CD4-positive, alpha-beta T cell (primary cell): ENCODE measurements at regions not wholly inside any gene's neighbourhood (a gene's known extent, or its start where the extent isn't known, plus 50 kb on each side); places are given as distances from the start of the nearest gene placed in this dataset.

ENCODE experiments used
- ATAC-seq: fragments of 200-7000 bp; cut with Tn5 transposase; one replicate; pipeline ENCODE4 v1.10.0; 2022; ENCODE audit warnings: mild to moderate bottlenecking; ENCODE audit not compliant: poor library complexity
- CTCF ChIA-PET: fragments of 350-600 bp; sonication (Branson Sonifier 250); formaldehyde crosslinking; loops from one replicate; lab custom pipeline; 2021; ENCODE audit warnings: antibody characterized with exemption, inconsistent platforms; lab: Charles Lee
- POLR2A ChIA-PET: fragments of 350-600 bp; sonication (Branson Sonifier 250); formaldehyde crosslinking; loops from one replicate; lab custom pipeline; 2021; ENCODE audit warnings: antibody characterized with exemption, inconsistent platforms; lab: Charles Lee
- DNase-seq, 14 experiments: peaks; one replicate each; pipeline ENCODE4 v3.0.0-alpha.2; 2013 to 2020; ENCODE audit warnings: mixed read lengths in 2 of 14
- H3K27ac ChIP-seq, 2 donors: one replicate each; pipeline versions ENCODE4 v1.5.1 to v1.7.0; 2013; ENCODE audit warnings: low read length in 2 of 2, low read depth in 1 of 2, mild to moderate bottlenecking in 1 of 2
- H3K27me3 ChIP-seq, 2 experiments: 1 replicate in 1 of 2; 2 replicates in 1 of 2; pipeline versions ENCODE4 v1.6.1 to v1.7.0; 2013; ENCODE audit warnings: low read length in 2 of 2, control low read depth in 1 of 2, mild to moderate bottlenecking in 1 of 2, moderate library complexity in 1 of 2; ENCODE audit not compliant: insufficient read depth in 2 of 2, control insufficient read depth in 1 of 2
- H3K36me3 ChIP-seq: one replicate; pipeline ENCODE4 v1.6.1; 2013; ENCODE audit warnings: low read length, control low read depth; ENCODE audit not compliant: insufficient read depth
- H3K4me1 ChIP-seq: one replicate; pipeline ENCODE4 v1.6.1; 2013; ENCODE audit warnings: low read length, control low read depth; ENCODE audit not compliant: insufficient read depth
- H3K4me3 ChIP-seq: one replicate; pipeline ENCODE4 v1.5.1; 2013; ENCODE audit warnings: mild to moderate bottlenecking, low read length, moderate library complexity
- H3K9me3 ChIP-seq, 2 experiments: 1 replicate in 1 of 2; 2 replicates in 1 of 2; pipeline versions ENCODE4 v1.6.1 to v1.7.0; 2013; ENCODE audit warnings: low read length in 2 of 2, mild to moderate bottlenecking in 2 of 2, control low read depth in 1 of 2, moderate library complexity in 1 of 2; ENCODE audit not compliant: control insufficient read depth in 1 of 2, insufficient read depth in 1 of 2
- H3K27ac Mint-ChIP-seq: one replicate; pipeline ENCODE4 v1.8.0; 2020; ENCODE audit warnings: mixed read lengths
- H3K27me3 Mint-ChIP-seq: one replicate; pipeline ENCODE4 v1.8.0; 2021; ENCODE audit warnings: mixed read lengths
- H3K36me3 Mint-ChIP-seq: one replicate; pipeline ENCODE4 v1.8.0; 2021; ENCODE audit warnings: low read depth, mixed read lengths
- H3K4me1 Mint-ChIP-seq: one replicate; pipeline ENCODE4 v1.8.0; 2021; ENCODE audit warnings: low read depth, mixed read lengths
- H3K4me3 Mint-ChIP-seq: one replicate; pipeline ENCODE4 v1.8.0; 2020; ENCODE audit warnings: mild to moderate bottlenecking, mixed read lengths
- H3K9me3 Mint-ChIP-seq: one replicate; pipeline ENCODE4 v1.8.0; 2020; ENCODE audit warnings: mixed read lengths
- intact Hi-C, 2 experiments: fragments of 100-400 bp; cut with DNase I in 1 of 2; cut with micrococcal nuclease in 1 of 2; formaldehyde crosslinking; loops; one replicate each; pipeline versions ENCODE4 v1.15.1 to v1.9.0; 2023 to 2025; cut with DNase I, micrococcal nuclease
- TF ChIP-seq, protein P1 (sequence below): fragments of 200-600 bp; IDR thresholded peaks from one replicate; pipeline ENCODE4 v1.8.0; 2022; ENCODE audit warnings: antibody characterized with exemption, mild to moderate bottlenecking

DNA sequence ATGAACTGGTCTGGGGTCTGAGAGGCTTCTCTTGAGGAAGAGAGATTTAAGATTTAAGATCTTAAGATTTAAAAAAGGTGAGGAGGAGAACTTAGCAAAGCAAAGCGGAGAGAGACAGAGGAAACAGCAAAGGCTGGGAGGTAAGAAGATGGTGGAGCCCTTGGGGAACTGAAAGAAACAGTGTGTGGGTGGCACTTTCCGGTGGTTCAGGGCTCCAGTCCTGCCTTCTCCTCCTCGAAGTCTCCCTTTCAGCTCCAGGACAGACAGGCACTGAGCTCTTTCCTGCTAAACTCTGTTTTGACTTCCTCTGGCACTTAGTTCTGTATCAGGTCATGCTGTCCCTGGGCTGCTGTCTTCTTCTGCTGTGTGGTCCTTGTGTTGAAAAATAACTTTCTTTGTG lies 298.7 kb upstream of the SRRM4 start:
- Mint-ChIP-seq H3K4me3 (no peak overlapping the region), H3K4me1 (no peaks in the 10 kb centered on the region), H3K9me3 (peaks cover 13% of the 10 kb centered on the region), H3K27me3 (peaks cover 18% of the 10 kb centered on the region), H3K27ac (no peak overlapping the region), H3K36me3 (no peaks in the 10 kb centered on the region)
- Histone ChIP-seq H3K9me3 (peaks cover 0 to 5% of the 10 kb centered on the region in 2 experiments), H3K27ac (no peak overlapping the region), H3K4me1 (no peaks in the 10 kb centered on the region), H3K4me3 (no peak overlapping the region), H3K27me3 (peaks cover 0 to 3% of the 10 kb centered on the region in 2 experiments), H3K36me3 (no peaks in the 10 kb centered on the region)
- ATAC-seq (no peak), DNase-seq (no peak)
- CTCF ChIA-PET: no interaction called here
- TF ChIP-seq, protein P1, sequence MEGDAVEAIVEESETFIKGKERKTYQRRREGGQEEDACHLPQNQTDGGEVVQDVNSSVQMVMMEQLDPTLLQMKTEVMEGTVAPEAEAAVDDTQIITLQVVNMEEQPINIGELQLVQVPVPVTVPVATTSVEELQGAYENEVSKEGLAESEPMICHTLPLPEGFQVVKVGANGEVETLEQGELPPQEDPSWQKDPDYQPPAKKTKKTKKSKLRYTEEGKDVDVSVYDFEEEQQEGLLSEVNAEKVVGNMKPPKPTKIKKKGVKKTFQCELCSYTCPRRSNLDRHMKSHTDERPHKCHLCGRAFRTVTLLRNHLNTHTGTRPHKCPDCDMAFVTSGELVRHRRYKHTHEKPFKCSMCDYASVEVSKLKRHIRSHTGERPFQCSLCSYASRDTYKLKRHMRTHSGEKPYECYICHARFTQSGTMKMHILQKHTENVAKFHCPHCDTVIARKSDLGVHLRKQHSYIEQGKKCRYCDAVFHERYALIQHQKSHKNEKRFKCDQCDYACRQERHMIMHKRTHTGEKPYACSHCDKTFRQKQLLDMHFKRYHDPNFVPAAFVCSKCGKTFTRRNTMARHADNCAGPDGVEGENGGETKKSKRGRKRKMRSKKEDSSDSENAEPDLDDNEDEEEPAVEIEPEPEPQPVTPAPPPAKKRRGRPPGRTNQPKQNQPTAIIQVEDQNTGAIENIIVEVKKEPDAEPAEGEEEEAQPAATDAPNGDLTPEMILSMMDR: no peak
- POLR2A ChIA-PET: no interaction called here
- intact Hi-C loops: no loop called here

DNA sequence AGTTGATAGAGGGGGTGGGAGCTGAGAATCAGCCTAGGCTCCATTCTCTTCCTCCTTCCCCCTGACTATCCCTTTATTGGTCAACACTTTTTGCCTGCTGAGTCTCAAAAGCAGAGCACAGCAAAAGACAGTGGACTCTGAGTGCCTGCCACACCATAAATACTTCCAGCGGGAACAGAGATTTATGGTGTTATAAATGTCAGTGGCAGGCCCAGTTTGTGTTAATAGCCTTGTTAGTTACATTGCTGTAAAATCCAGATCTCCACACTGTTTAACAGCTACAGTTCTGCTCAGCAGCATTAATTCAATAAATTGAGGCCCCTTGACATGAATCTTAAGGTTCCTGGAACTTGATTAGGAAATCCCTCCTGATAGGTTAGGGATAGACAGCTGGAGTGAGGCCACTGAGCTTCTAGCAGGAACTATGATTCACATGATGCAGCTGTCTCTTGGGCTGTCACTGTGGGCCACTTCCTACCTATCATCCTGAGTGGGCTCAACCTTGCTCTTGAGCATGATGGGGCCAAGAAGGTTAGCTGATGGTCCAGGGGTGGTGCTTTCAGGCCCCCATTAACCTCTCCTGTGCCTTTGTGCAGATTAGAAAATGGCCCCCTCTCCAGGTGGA lies 295.2 kb upstream of the SRRM4 start:
- intact Hi-C loops: no loop called here
- ChIA-PET CTCF (no interaction called here), POLR2A (no interaction called here)
- Mint-ChIP-seq H3K27ac (no peak overlapping the region), H3K4me1 (no peaks in the 10 kb centered on the region), H3K36me3 (no peaks in the 10 kb centered on the region), H3K4me3 (no peak overlapping the region), H3K27me3 (peaks cover 12% of the 10 kb centered on the region), H3K9me3 (peaks cover 7% of the 10 kb centered on the region)
- Histone ChIP-seq H3K9me3 (no peaks in the 10 kb centered on the region), H3K4me1 (no peaks in the 10 kb centered on the region), H3K27ac (no peak overlapping the region), H3K4me3 (no peak overlapping the region), H3K27me3 (peaks cover 0 to 3% of the 10 kb centered on the region in 2 experiments), H3K36me3 (no peaks in the 10 kb centered on the region)
- TF ChIP-seq, protein P1: no peak
- DNase-seq (no peak), ATAC-seq (no peak)

DNA sequence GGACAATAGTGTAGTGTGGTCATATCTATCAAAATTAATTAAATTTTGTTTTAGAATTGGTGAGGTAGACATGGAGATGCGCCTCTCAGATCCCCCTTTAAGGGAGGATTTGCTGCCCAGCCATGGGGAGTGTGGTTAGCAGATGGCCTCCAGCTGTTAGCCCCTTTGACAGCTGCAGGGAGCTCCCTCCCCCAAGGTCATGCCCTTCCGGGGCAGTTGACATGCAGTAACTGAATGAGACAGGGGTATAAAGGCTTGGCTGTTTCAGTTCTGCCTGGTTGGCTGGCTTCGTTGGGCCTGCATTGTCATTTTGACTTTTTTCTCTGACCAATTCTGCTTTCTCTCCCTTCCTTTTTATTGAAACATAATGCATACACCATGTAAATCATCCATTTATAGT lies 291.5 kb upstream of the SRRM4 start:
- DNase-seq: no peak
- Histone ChIP-seq H3K4me1 (no peaks in the 10 kb centered on the region), H3K27me3 (peaks cover 0 to 3% of the 10 kb centered on the region in 2 experiments), H3K4me3 (no peak overlapping the region), H3K9me3 (no peaks in the 10 kb centered on the region), H3K27ac (no peak overlapping the region), H3K36me3 (no peaks in the 10 kb centered on the region)
- ChIA-PET CTCF (no interaction called here), POLR2A (no interaction called here)
- H3K4me1 Mint-ChIP-seq: no peaks in the 10 kb centered on the region
- TF ChIP-seq, protein P1: no peak
- H3K4me3 Mint-ChIP-seq: no peak overlapping the region
- ATAC-seq: no peak
- intact Hi-C loops: no loop called here
- peaks cover 3% of the 10 kb centered on the region for H3K9me3 Mint-ChIP-seq
- no peaks in the 10 kb centered on the region for H3K27me3 Mint-ChIP-seq
- H3K36me3 Mint-ChIP-seq: no peaks in the 10 kb centered on the region
- no peak overlapping the region for H3K27ac Mint-ChIP-seq
